Anterior cingulate cortex (tissue), 58 donors: ENCODE measurements at regions not wholly inside any gene's neighbourhood (a gene's known extent, or its start where the extent isn't known, plus 50 kb on each side); places are given as distances from the start of the nearest gene placed in this dataset.
A peak's percentile ranks its signal among the peaks of the same experiment; 100 is the strongest.
"Not testable (repeated sequence)": the region's sequence is repeated elsewhere in the genome, so short reads cannot be mapped to it uniquely, and the experiment has no call there.

Source experiments
- DNase-seq, 58 donors: peaks; one replicate each; lab custom pipeline; 2025; lab: John Stamatoyannopoulos, UW

DNA sequence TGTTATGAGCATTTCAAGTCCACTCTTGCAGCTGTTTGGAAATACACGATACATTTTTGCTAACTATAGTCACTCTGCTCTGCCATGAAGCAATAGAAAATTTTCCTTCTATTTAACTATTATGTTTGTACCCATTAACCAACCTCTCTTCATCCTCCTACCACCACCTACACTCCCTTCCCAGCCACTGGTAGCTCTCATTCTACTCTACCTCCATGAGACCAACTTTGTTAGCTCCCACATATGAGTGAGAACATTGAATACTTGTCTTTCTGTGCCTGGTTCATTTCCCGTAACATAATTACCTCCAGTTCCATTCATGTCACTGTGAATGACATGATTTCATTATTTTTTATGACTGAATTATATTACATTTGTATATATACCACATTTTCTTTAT is 505.9 kb upstream of the CCNG1 start:
- DNase-seq, result no peak

DNA sequence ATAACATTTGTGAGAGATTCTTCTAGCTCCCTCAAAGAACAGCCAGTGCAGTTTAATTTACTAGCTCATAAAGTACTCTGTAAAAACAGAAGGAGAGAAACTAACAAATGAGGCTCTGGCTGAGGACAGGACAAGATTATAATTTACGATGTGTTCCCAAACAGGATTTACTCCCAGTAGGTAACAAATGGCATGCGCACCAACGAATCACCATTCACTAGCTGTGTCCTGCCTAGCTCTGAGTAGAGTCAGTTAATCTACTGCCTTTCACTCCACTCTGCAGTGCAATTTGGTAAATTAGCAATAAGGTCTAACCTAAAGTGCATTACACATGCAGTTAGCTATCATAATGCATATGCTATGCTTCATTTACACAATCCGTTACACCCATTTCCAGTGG is 497.4 kb upstream of the CCNG1 start:
- DNase-seq, result no peak

DNA sequence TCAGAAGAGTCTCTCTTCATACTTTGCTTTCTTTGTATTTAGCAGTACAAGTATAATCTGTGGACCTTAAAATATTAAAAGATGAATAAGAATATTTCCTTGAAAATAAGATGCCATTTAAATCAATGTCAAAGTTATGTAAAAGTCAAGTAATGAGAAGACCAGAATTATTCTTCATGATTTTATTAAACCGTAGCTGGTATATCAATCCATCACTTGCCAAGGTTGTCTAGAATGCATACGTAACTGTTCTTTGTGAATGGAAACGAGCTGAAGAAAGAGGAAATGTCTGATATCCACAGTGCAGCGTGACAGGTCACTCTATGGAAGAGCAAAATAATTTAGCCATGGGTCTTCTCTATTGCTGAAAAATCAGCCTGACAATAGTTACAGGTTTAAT is 488.7 kb upstream of the CCNG1 start:
- DNase-seq, result no peak

DNA sequence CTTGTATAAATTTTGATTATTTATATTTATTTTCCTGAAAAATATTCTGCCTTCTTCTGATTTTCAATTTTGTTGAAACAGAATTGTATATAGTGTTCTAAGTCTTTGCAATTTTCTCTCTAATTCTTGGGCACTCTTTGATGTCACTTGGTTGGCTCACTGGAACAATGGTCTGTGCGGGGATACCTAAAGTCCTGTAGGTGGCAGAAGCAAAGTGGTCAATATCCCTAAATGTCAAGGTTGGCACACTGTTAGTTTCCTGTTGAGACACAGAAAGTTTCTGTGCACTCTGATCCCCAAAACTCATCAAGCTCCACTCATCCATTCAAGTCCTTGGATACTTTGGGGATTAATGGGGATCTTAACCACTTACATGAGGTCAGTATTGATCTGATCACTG is 480.8 kb upstream of the CCNG1 start:
- DNase-seq, result no peak

DNA sequence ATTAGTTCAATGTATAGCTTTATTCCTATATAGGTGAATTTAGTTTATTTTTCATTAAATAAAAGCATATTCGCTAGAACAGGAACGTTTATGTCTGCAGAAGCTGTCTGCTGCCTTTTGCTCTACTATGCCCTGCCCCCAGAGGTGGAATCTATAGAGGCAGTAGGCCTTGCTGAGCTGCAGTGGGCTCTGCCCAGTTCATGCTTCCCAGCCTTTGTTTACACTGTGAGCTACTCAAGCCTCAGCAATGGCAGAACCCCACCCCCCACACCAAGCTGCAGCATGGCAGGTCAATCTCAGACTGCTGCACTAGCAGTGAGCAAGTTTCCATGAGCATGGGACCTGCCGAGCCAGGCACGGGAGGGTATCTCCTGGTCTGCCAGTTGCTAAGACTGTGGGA is 473.3 kb upstream of the CCNG1 start:
- not testable (repeated sequence) for DNase-seq

DNA sequence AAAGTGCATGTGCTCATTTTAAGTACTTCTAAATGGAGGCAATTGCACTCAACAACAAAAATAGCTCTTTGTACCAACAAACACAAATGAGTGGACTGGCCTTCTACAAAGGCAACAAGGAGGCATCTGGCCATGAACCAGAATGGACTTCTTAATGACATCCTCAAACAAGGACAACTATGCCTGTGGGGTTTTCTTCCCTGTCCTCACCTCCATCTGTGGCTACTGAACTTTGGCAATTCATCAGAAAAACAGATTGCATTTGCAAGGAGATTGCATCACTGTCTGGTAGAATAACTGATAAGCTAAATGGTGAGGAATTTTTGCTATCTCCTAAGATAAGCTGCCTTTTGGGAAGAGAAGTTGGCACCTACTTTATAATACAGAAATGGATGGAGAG is 447.3 kb upstream of the CCNG1 start:
- no peak for DNase-seq

DNA sequence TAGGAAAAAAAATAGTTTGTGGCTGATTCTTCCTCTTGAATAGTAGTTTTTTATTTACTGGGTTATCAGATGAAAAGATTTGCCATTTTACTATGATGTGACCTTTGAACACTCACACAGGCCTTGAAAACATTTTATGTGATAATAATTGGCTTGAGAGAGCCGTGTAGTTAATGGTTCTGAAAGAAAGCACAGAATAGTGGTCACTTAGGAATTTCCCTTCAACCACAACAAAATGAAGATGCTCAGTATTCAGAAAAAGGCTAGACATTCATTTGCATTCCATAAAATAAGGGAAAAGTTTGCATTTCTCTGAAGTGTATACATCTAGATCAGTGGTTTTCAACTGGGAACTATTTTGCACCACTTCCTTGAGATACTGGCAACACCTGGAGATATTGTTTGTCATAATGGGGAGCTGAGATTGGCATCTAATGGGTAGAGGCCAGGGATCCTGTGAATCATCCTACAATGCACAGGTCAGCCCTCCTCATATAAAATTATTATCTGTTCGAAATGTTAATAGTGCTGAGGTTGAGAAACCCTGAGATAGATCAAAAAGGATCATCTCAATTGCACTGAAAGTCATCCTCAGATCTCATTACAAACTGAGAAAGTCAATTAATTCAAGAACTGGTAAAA is 446.4 kb upstream of the CCNG1 start:
- DNase-seq, result no peak

DNA sequence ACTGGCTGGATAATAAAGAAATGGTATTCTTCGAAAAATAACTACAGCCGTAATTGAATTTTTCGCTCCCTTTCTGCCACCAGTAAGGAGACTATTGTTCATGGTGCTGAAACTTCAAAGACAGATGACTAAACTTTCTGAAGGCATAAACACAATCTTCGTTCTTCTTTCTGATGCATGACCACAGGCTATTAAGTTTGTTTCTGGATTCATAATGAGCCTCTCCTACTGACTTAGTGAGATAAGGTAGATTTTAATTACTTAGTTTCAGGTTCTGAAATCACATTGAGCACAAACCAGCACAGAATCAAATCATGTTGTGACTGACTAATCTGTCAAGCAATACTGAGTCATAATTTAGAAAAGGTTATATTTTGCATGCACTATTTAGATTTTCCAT is 441.8 kb upstream of the CCNG1 start:
- DNase-seq, result no peak

DNA sequence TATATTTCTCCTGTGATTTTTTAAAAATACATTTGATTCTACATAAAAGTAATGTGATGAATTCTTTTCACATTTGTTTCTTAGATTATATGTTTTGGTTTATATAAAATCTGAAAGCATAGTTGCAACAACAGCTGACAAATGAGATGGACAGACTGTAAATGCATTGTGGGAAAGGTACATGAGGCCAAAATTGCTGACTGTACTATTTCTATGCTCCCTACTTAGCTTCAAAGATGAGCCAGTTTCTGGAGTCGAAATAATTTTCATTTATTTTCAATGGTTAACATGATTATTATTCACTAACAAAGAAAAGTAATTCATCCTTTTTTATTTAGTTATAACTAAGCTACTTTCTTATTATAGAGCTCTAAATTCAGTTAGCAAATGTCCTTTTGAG is 441.3 kb upstream of the CCNG1 start:
- DNase-seq, result no peak

DNA sequence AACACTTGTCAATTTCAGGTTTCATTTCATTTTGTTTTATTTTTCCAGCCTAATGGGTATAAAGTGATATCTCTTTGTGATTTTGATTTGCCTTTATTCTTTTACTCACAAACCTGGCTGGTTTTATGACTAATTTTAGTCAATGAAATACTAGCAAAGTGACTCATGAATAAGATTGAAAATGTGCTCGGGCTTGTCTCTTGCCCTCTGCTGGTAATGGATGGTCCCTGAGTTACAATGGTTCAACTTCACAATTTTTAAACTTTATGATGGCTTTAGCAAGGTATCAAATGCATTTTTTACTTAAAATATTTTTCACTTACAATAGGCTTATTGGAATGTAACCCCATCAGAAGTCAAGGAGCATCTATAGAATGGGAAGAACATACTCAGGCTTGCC is 431.4 kb upstream of the CCNG1 start:
- DNase-seq, result no peak

DNA sequence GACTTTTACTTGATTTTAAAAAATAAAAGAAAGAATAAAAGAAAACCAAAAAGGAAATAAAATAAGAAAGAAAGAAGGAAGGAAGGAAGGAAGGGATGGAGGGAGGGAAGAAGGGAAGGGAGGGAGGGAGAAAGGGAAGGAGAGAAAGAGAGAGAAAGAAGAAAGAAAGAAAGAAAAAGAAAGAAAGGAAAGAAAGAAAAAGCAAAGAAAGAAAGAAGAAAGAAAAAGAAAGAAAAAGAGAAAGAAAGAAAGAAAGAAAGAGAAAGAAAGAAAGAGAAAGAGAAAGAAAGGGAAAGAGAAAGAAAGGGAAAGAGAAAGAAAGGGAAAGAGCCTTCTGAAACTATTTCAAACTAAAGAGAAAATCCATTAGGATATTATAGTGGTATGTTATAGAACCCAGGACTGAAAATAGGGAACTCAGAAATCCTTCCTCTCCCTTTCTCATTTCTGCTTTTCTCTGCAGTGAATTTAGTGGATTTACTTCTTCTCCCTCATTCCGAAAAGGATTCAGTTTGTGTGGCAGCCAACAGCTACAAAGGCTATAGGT is 414.7 kb upstream of the CCNG1 start:
- no peak for DNase-seq

DNA sequence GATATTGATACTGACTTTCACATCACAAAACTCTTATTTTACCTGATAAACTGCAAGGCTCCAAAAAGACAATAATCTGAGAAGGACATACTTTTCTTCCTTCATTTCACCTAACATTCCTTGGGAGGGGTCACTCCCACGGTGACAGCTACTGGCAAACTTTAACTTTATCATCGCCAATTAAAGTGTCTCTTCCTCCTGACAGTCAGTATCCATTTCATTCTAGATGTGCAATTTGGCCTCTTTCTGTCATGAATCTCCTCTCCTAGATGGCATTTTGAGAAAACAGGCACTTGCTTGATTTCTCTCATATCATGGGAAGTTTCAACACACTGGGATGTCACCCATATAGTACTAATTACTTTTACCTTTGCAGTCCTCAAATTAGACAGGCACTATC is 413.5 kb upstream of the CCNG1 start:
- DNase-seq, result no peak

DNA sequence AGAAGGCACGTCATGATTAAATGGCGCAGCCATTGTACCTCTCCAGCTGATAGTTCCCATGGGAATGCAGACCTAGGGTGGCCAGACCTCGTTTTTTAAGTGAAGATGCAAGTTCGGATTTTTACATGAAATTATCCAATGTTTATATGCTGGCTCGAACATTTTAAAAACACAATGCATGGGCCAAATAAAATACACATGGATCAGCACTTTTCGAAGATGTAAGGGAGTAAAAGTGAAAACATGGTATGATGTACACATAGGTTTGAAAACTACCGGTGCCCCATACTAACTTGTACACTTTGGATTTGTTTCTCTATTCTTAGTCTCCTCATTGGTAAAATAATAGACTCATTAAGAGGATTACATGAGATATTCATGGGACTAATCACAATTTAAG is 412.5 kb upstream of the CCNG1 start:
- no peak for DNase-seq

DNA sequence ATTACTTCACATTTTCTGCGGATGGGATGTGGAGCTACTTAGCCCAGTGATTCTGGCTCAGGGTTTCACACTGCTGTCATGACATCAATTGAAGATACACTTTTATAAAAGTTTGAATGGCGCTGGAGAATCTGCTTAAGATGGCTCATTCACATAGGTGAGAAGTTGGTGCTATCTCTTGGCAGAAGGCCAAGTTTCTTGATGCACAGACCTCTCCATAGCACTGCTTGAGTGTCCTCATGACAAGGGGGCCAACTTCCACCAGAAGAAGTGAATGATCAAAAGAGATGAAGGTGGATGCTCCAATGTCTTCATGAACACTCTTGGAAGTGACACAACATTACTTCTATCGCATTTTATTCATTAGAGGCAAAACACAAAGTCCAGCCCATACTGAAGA is 403.7 kb upstream of the CCNG1 start:
- DNase-seq, result no peak

DNA sequence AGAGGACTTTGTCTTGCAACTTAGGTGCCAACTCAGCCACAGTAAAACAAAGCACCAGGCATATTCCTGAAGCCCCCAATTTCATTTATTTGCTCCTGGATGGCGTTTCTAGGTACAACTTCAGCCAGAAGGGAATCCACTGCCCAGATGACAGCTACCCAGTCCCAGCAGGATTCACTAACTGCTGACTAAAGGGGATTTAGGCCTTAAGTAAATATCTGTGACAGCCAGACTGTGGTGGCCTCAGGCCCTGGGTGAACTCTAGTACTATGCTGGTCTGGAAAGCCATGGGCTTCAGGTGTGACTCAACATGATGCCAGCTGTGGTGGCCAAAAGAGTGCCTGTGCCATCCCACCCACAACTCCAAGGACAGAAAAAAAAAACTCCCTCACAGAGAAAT is 396.1 kb upstream of the CCNG1 start:
- no peak for DNase-seq

DNA sequence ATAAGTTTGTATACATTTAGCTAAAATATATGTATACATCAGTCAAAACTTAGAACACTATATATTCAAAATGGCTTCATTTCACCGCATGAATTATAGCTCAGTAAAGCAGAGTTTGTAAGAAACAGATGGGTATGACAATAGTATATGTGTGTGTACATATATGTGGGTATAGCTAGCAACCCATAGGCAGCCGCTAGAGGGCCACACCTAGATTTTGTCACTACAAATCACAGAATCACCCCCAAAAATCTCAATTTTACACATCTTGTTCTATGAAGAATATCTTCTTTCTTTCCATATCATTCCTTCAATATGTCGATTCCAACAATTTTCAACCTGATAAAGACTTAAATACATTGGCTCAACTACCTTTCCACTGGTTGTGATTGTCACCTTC is 357.8 kb upstream of the CCNG1 start:
- no peak for DNase-seq

DNA sequence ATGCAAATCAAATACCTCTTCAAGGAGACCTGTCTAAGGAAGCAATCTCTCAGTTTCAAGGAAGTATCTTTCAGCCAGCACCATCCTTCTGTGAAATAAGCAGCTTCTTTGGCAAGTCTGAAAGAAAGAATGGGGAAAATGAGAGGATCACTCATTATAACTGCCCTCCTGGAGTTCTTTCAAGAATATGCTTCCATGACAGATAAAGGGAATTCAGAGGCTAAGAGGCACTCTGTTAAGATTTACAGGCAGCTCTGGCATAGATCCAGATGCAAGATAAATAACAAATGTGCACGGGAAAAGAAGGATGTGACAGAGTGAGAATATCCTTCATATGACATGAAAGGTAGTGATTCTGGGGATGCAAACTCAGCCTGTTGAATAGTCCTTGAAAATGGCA is 348.2 kb upstream of the CCNG1 start:
- DNase-seq, result no peak

DNA sequence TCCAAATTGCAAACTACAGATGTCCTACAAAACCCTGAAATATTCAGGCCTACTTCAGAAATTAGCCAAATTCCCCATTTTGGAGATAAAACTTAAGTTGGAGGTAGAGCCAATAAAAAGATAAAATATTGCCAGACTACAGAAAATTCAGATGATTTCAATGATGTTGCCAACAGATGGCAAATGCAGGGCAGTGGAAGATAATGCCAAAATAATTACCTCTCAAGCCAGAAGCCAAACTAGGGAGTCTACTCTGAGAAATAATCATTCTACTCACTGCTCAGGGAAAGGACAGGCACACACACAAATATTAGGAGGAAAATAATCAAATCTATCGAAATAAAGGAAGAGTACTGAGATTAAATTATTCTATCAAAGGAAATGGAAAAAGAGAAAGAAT is 347.5 kb upstream of the CCNG1 start:
- DNase-seq, result no peak

DNA sequence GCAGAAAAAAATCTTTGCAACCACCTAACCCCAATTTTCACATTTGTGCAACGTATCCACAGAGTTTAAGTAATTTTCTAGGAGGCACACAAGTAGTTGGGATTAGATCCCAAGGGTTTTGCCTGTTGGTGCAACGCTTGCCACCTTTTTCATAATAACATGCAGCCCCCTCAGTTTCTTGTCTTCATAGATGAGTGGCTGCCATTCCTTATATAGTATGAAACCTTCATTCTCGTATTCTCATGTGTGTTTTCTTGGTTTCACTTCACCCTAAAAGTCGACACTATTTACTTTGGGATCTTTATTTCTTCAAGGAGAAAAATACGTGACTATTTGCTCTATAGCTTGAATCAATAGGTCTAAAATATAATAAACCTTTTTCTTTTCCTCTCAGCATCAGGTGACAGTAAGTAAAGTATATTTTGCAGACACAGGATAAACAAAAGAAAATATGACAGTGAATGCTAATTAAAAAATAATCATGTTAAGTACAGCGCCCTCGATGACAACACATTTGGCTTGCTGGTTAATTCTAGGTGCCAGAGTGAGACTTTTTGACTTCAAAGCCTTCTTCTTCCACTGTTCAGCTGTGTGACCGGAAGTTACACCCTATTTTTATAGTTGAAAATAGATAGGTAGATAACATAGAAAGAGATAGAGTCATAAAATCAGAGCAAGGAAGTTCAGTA is 342.8 kb upstream of the CCNG1 start:
- DNase-seq, result no peak

DNA sequence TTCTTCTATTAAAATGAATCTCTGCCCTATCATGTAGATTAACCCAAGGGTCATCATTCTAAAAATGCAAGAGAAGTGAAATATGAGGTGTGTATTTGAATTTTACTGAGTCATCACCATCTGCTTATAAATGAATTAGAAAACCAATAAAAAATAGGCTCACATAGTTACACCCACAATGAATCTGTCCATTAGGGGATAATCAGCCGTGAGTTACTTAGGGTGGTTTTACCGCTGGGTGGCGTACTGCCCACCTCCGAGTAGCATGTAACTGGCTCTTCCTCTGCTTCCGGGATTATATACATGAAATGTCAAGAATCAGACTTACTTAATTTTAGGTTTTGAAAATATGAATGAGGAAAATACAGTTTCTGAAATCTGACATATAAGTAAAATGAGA is 332.9 kb upstream of the CCNG1 start:
- DNase-seq, result no peak

DNA sequence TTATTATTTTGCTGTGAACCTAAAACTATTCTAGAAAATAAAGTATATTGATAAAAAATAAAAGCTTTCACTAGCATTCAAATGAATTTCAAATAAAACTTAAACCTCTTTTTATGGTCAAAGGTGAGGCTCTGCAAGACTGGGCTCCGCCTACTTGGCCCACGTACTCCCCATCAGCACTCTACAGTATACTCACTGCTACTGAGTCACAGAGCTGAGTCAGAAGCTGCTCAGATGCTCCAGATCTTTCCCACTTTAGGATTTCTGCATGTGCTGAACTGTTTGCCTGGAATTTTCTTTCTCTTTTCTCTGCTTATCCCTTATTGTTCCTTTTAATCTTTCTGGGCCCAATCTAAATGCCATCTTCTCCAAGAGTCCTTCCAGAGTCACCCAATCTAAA is 331.9 kb upstream of the CCNG1 start:
- DNase-seq, result peak in 7 of 58 donors; percentile 0 to 6 (median 2)

DNA sequence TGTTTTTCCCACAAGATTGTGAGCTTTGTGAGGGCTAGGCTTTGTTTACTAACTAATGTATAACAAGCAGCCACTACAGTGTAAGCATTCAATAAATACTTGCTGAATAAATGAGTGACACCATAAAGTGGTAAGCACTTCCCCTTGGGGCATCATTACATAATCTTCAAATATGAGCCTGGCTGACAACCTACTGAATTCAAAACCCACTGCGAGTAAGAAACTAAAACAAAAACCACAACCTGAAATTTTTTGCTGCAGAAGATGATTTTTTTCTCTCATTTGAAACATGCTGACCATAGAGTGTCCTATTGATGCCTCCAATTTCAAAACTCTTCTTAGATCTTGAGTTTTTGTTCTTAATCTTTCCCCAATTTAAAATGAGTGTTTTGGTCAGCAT is 331.3 kb upstream of the CCNG1 start:
- no peak for DNase-seq
